GM19193 (cell line): ENCODE measurements at regions not wholly inside any gene's neighbourhood (a gene's known extent, or its start where the extent isn't known, plus 50 kb on each side); places are given as distances from the start of the nearest gene placed in this dataset.

Experiments used
- POLR2A ChIP-seq: IDR thresholded peaks from 4 replicates; pipeline ENCODE4 v1.6.1; 2011; ENCODE audit not compliant: insufficient read depth, insufficient read length; ENCODE audit errors: extremely low read depth

DNA sequence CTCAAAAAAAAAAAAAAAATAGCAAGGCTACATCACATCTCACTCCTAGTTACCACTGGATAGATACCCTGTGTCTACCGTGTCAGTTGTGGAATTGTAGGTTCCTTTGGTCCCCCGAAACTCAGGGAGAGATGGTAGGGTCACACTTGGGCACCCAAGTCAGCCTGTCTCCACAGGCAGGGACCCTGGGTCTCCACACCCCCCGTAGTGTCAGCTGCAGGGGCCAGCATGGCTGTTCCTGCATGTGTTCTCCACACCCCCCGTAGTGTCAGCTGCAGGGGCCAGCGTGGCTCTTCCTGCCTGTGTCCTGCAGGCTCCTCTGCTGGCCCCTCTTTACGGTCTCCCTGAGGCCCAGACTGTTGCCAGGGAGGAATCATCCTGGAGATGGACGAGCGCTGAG lies 282.1 kb downstream of the BRD1 start:
- no peak for TF ChIP-seq POLR2A

DNA sequence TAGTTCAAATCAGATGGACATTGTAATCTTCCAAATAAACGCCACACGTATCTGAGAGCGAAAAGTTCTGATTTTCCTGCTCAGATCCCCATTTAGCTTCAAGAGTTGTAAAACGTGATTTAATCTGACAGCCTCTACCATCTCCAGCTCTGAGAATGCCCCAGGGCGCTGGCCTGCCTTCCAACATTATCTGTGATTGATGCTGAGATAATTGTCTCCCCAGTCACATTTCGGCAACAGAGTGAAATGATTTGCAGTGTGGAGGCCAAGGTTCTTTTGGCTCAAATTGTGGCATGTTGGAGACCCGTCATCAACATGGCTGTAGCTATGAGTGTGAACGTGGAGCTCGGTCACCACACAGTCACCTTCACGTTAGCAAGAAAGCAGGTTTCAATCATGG lies 283.4 kb downstream of the BRD1 start:
- no peak for TF ChIP-seq POLR2A

DNA sequence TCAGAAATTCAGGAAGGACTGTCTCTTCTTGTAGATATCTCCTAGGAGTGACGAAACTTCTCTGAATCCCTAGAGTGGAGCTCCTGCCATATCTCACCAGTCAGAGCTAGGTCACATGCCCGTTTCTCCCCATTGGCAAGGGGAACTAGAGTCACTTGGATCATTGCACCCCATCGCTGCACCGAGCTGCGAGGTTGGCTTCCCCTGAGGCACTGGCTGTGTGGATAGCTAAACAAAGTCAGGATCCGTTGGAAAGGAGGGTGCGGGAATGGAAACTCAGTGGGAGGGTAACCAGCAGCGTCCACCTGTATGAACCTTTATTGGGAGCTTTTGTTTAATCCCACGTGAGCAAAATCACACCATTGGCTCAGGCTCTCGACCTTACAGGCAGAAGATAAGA lies 283.8 kb downstream of the BRD1 start:
- no peak for TF ChIP-seq POLR2A

DNA sequence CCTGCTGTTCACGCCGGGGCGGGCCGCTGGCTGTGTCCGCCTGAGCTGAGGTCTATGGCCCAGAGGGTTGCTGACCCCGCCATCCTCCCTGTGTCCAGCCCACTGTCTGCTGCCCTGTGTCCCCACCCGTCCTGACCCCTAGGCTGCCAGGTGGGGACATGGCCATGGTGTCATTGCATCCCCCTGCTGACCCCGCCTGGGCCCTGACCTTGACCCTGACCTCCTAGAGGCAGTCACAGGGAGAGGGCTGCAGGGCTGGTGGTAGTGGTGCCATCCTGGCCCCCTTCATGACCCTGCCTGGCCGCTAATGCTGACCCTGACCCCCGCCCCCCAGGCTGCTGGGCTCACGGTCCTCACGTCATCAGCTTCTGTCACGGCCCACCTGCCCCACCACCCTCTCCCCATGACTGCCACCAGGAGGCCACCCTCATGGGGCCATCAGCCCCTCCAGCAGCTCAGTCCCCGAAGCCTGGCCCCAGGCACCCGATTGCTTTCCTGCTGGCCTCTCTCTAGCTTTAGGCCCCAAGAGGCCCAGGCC lies 285.9 kb downstream of the BRD1 start:
- TF ChIP-seq POLR2A, result no peak

DNA sequence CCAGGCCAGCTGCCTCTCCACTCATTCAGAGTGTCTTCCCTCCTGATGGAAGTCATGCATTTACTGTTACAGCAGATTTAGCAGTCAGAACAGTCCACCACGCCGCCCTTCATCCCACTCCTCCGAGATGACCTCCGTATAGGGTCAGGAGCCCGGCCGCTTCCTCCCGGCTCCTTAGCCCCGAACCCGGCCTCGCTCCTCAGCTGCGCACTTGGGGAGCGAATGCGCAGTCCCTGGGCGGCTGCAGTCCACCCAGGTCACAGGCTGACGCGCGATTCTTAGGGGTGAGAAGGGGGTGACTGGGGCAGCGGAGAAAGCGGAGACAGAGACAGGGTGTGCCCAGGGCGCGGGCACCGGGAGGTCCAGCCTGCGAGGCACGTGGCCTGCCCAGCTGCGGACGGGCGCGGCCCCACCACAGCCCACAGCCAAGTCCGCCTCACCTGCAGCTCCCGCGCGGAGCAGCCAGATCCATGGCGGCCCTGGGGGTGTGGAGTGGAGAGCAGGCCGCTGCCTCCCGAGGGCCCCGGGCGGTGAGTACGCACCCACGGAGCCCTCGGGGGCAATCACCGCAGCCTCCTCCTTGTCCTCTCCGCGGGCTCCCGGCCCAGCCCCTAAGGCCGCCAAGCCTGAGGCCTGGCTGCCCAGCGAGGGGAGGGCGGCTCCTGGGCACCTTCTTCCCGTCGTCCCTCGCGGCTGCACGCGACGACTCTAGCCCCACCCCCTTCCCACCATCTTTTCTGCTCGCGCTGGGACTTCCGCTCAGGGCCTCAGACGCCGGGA lies 286.6 kb downstream of the BRD1 start:
- TF ChIP-seq POLR2A, result no peak

DNA sequence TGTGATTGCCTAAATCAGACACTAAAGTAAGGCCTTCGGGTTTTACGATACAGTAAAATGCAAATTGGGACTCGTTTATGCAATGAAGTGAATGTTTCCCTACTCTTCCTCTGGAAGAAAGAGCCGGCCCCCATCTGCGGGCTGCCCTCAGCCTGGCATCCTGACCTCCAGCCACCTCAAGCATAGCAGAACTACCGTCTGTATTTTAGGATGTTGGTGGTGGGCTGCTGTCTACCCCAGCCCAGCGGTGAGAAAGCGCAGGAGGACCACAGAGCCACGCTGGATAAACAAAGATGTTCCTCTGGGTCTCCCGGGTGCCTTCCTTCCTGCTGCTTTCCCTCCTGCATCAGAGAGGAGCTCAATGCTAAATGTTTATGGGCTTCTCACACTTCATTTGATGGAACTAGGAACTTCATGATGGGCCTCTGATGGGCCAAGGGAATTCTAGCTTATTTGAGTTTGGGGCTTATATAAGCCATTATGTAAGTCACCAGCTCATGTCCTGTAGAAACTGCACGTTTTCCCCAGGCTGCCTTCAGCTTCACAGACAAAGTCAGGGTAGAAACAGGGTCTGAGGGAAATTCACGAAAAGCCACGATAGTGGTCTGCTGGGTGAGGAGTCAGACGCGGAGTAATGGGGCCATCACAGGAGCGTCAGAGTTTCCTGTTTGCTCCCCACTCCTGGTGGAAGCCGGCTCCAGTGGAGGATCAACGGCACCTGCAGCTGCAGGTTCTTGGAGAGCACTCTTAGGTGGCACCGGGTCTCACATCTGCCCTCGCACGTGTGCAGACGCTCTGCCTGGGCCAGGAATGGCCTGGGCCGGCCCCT lies 287.4 kb downstream of the BRD1 start:
- no peak for TF ChIP-seq POLR2A

DNA sequence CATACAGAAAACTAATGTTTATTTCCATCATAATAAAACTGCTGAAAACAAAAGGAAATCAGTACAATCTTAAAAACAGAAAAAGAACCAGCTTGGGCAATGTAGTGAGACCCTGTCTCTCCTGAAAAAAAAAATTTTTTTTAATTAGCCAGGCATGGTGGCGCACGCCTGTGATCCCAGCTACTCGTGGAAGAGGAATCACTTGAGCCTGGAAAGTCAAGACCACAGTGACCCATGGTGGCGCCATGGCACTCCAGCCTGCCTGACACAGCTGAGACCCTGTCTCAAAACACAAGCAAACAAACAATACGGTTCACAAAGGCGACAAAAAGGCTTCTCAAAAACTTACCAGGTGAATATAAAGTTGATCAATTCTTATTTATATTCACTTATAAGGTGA lies 289.7 kb downstream of the BRD1 start:
- no peak for TF ChIP-seq POLR2A

DNA sequence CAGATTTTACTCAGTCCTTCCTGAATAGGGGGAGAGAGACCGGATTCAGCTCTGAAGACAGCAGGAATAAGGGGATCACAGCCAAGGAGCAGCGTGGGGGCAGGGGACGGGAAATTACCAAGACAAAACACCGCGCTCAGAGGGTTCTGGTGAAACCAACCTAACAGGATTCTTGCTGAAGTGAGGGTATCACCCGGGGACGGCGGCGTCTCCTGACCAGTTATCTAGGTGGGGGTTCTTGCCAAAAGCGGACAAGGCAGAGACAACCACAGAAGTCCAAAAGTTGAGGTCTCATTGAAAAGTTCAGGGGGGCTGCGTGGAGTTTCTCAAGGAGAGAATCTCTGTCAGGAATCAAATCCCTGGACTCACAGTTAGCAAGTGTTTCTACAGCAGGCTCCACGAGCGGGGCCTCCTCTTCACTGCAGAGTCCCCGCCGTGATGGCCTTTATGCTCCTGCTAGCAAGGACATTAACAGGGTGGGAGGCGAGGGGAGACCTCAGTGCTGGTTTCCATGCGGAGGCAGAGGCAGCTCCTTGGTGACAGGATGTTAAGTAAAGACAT lies 291.0 kb downstream of the BRD1 start:
- no peak for TF ChIP-seq POLR2A

DNA sequence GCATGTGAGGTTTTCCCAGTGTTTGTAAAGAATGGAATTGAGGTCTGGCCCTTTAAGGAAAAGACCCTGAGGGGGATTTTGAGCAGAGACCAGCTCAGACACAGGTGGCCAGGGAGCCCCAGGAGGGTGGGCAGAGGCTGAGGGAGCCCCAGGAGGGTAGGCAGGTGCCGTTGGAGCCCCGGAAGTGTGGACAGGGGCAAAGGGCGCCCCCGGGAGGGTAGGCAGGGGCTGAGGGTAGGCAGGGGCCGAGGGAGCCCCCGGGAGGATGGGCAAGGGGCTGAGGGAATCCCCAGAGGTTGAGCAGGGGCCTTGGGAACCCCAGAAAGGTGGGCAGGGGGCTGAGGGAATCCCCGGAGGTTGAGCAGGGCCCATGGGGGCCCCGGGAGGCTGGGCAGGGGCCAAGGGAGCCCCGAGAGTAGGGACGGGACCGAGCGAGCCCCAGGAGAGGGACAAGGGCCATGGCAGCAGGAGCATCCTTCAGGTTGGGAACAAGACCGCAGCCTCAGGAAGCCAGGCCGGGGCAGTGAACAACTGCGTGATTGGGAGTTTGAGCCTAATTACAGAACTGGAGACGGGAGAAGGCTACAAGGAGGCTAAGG lies 292.0 kb downstream of the BRD1 start:
- no peak for TF ChIP-seq POLR2A

DNA sequence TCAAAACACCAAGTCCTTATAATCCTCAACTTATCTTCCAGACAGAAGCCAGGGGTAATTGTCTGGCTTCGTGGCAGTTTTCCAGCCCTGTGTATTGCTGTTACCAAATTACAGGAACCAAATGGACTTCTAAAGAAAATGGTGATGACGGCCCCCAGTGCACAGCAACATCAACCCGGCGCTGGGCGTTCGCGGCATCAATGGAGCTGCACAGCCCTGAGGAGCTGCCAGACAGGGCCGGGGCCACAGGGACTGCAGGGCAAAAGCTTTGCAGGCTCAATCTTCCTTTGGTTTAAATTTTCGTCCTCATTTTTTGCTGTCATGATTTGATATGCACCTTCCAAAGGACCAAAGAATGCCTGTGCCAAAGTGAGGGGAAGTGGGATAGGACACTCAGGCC lies 292.5 kb downstream of the BRD1 start:
- TF ChIP-seq POLR2A, result no peak

DNA sequence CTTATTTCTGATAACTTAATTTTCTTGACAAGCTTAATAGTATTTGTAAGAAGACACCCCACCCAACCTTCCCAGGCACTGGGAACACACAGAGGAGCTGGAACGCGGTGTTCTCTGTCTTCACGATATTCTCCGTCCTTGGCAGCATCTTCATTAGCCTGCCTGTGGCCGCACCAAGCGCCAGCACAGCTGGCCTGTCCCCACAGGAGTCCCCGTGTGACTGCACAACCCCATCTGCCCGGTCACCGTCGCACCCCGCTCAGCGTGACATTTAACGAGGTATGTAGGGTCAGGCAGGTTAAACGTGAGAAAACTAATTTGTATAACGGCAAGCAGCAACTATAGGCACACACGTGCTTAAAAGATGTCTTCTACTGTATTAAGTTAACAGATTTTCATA lies 293.3 kb downstream of the BRD1 start:
- TF ChIP-seq POLR2A, result no peak

DNA sequence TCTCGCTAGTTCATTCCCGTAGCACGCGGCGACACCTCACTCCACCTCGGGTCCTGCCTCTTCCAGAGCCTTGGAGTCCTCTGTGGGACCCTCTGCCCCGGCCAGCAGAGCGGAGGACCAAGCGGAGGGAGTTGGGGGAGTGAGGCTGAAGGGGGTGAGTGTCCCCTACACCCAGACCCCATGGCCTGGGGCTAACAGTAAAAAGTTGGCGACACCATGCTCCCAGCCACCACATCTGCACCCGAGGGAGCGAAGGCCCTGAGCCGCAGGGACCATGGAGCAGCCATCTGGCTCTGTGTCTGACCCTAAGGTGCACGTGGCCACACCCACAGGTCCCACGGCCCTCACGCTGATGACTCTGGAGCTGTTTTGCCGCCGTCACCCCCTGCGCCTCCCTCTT lies 293.8 kb downstream of the BRD1 start:
- no peak for TF ChIP-seq POLR2A

DNA sequence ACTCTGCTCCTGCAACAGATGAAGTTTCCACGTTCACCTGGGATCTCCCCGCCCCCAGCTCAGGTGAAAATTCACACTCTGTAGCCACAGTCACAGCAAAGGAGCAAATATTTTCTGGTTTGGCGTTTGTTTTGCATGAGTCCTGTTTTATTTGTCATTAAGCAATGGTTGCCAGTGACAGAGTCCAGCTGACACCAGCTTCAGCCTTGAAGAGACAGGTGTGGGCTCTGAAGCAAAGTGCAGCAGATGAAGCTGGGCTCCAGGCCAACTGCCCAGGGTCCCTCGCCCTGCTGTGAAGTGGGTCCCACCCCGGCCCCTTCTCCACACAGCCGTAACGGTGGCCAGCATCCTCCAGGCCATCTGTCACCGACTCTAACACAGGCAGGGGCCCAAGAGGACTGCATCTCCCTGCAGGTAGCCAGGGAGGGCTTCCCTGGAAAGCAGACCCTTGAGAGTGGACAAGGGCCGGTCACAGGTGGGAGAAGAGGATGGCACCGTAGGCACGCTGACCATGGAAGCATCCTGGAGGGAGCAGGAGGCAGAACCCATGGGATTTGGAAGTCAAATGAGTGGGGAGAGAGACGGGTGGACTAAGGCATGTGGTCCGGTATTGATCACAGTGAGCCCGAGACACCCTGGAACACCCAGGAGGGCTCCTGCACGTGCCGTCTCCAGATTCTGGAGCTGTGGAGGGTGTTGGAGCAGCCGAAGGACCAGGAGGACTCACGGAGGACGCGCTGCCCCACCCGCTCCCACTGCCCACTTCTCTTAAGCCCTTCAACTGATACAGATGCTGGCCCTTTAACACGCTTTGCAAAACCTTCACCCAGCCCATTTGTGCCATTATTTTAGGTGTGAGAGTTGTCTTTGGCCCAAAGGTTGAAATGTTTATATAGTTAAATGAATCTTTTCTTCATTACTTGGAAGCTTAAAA lies 294.5 kb downstream of the BRD1 start:
- no peak for TF ChIP-seq POLR2A

DNA sequence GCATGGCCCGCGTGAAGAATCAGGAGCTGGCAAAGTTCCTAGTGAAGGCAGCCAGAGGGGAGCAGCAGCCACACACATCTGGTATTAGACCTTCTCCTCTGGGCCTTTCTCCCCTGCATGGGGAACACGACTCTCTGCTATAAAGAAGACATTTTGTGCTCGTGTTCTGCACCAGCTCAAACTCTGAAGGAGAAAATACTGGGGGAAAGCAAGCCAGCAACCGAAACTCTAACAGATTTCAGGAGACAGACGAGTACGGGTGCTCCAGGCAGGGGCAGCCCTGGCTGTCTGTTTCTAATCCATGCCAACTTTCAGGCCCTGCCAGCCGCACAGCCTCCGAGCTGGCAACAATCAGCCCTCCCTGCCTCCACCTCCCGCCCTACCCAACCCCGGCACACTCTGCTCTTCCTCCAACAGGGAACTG lies 296.3 kb downstream of the BRD1 start:
- TF ChIP-seq POLR2A, result no peak
